ENCODE measurements at regions not wholly inside any gene's neighbourhood (a gene's known extent, or its start where the extent isn't known, plus 50 kb on each side); places are given as distances from the start of the nearest gene placed in this dataset.
A peak's percentile ranks its signal among the peaks of the same experiment; 100 is the strongest.

- H3K4me3 ChIP-seq (ENCODE audit: low read depth, low read length) = no peak overlapping the region
- TF ChIP-seq CTCF (conservative IDR thresholded peaks at IDR 0.05; ENCODE audit: low read depth, low read length) = no peak
- DNase-seq (ENCODE audit: low read depth) = no peak
Observed at GRCh38 chr2:238747114-238747513, 100.8 kb upstream of the TWIST2 start.

- no peak overlapping the region for H3K4me3 ChIP-seq (ENCODE audit: low read depth, low read length)
- no peak for DNase-seq (ENCODE audit: low read depth)
- TF ChIP-seq CTCF (conservative IDR thresholded peaks at IDR 0.05; ENCODE audit: low read depth, low read length) = no peak
Observed at GRCh38 chr2:238747557-238747956, 100.3 kb upstream of the TWIST2 start.

GRCh38 chr2:238750212-238750904 lies 97.5 kb upstream of the TWIST2 start:
- H3K4me3 ChIP-seq (ENCODE audit: low read depth, low read length) = no peak overlapping the region
- no peak for DNase-seq (ENCODE audit: low read depth)
- TF ChIP-seq CTCF (conservative IDR thresholded peaks at IDR 0.05; ENCODE audit: low read depth, low read length) = no peak

- no peak for DNase-seq (ENCODE audit: low read depth)
- TF ChIP-seq CTCF (conservative IDR thresholded peaks at IDR 0.05; ENCODE audit: low read depth, low read length) = peak; percentile 36
- no peak overlapping the region for H3K4me3 ChIP-seq (ENCODE audit: low read depth, low read length)
Observed at GRCh38 chr2:238754259-238754658, 93.6 kb upstream of the TWIST2 start.

- TF ChIP-seq CTCF (conservative IDR thresholded peaks at IDR 0.05; ENCODE audit: low read depth, low read length) = no peak
- DNase-seq (ENCODE audit: low read depth) = peak; percentile 45
- no peak overlapping the region for H3K4me3 ChIP-seq (ENCODE audit: low read depth, low read length)
Observed at GRCh38 chr2:238761868-238762267, 86.0 kb upstream of the TWIST2 start.

GRCh38 chr2:238763471-238763995 lies 84.4 kb upstream of the TWIST2 start:
- no peak overlapping the region for H3K4me3 ChIP-seq (ENCODE audit: low read depth, low read length)
- DNase-seq (ENCODE audit: low read depth) = no peak
- no peak for TF ChIP-seq CTCF (conservative IDR thresholded peaks at IDR 0.05; ENCODE audit: low read depth, low read length)

GRCh38 chr2:238765590-238765989 lies 82.3 kb upstream of the TWIST2 start:
- TF ChIP-seq CTCF (conservative IDR thresholded peaks at IDR 0.05; ENCODE audit: low read depth, low read length) = no peak
- no peak for DNase-seq (ENCODE audit: low read depth)
- H3K4me3 ChIP-seq (ENCODE audit: low read depth, low read length) = no peak overlapping the region
